Erythroblast (primary cell): ENCODE measurements at regions not wholly inside any gene's neighbourhood (a gene's known extent, or its start where the extent isn't known, plus 50 kb on each side); places are given as distances from the start of the nearest gene placed in this dataset.

ENCODE experiments used
- GATA1 ChIP-seq: IDR thresholded peaks from 2 replicates; pipeline ENCODE4 v1.6.1; 2011; ENCODE audit warnings: low read depth, mild to moderate bottlenecking, control low read depth, low read length, moderate library complexity
- POLR2A ChIP-seq: IDR thresholded peaks from 2 replicates; pipeline ENCODE4 v1.6.1; 2011; ENCODE audit warnings: mild to moderate bottlenecking, low read length

GRCh38 chr4:141432000-141432712, 204.2 kb upstream of the IL15 start:
- TF ChIP-seq POLR2A (no peak), GATA1 (no peak)
